Suppressor macrophage treated with lipopolysaccharide for 1 hour (primary cell): ENCODE measurements at regions not wholly inside any gene's neighbourhood (a gene's known extent, or its start where the extent isn't known, plus 50 kb on each side); places are given as distances from the start of the nearest gene placed in this dataset.
"Not testable (repeated sequence)": the region's sequence is repeated elsewhere in the genome, so short reads cannot be mapped to it uniquely, and the experiment has no call there.

Experiments used
- DNase-seq, 3 donors: peaks; one replicate each; pipeline ENCODE4 v3.0.0-alpha.2; 2020 to 2022

- DNase-seq = not testable (repeated sequence)
These were observed 96.9 kb downstream of the NPIPB11 start for GRCh38 chr16:29309601-29310000.

DNA sequence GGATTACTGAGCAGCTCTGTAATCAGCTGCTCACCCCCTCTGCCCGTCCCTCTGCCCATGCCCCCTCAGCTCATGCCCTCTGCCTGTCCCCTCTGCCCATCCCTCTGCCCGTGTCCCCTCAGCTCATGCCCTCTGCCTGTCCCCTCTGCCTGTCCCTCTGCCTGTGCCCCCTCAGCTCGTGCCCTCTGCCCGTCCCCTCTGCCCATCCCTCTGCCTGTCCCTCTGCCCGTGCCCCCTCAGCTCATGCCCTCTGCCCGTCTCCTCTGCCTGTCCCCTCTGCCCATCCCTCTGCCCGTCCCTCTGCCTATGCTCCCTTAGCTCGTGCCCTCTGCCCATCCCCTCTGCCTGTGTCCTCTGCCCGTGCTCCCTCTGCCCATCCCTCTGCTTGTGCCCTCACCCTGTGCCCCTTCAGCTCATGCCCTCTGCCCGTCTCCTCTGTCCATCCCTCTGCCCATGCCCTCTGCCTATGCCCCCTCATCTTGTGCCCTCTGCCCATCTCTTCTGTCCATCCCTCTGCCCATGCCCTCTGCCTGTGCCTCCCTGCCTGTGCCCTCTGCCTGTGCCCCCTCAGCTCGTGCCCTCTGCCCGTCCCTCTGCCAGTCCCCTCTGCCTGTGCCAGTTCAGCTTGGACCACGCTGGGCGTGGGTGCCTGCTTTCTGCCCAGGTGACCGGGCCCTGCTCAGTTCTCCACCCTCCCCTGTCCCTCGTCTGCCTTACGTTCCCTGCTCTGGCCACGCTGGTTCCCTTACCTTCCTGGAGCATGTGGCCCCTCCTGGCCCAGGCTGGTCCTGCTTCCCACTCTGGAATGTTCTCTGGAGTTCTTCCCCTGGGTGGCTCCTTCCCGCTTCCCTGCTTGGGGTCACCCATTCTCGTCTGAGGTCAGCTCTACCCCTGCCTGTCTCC is 97.6 kb downstream of the NPIPB11 start:
- no peak for DNase-seq

GRCh38 chr16:29307598-29308507 is 98.7 kb downstream of the NPIPB11 start:
- no peak for DNase-seq

- peak in 1 of 3 donors; percentile 15 for DNase-seq
These were observed 99.4 kb downstream of the NPIPB11 start for GRCh38 chr16:29306943-29307597.

GRCh38 chr16:29306201-29306600 is 100.3 kb downstream of the NPIPB11 start:
- DNase-seq = no peak

- not testable (repeated sequence) for DNase-seq
These were observed 101.5 kb downstream of the NPIPB11 start for GRCh38 chr16:29305018-29305417.

GRCh38 chr16:29304251-29304650 is 102.3 kb downstream of the NPIPB11 start:
- DNase-seq = no peak

- DNase-seq = no peak
These were observed 103.0 kb downstream of the NPIPB11 start for GRCh38 chr16:29303520-29303919.

- DNase-seq = no peak
These were observed 103.5 kb downstream of the NPIPB11 start for GRCh38 chr16:29302976-29303375.

DNA sequence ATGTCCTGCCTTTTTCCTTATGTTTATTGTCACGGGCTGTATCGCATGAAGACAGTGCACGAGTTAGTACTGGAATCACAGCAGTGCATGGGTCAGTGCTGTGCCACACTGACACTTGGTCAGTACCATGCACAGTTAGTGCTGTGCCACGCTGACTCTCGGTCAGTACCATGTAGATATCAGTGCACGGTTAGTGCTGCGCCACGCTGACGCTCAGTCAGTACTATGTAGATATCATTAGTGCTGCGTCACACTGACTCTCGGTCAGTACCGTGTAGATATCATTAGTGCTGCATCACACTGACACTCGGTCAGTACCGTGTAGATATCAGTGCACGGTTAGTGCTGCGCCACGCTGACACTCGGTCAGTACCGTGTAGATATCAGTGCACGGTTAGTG is 104.1 kb downstream of the NPIPB11 start:
- not testable (repeated sequence) for DNase-seq

DNA sequence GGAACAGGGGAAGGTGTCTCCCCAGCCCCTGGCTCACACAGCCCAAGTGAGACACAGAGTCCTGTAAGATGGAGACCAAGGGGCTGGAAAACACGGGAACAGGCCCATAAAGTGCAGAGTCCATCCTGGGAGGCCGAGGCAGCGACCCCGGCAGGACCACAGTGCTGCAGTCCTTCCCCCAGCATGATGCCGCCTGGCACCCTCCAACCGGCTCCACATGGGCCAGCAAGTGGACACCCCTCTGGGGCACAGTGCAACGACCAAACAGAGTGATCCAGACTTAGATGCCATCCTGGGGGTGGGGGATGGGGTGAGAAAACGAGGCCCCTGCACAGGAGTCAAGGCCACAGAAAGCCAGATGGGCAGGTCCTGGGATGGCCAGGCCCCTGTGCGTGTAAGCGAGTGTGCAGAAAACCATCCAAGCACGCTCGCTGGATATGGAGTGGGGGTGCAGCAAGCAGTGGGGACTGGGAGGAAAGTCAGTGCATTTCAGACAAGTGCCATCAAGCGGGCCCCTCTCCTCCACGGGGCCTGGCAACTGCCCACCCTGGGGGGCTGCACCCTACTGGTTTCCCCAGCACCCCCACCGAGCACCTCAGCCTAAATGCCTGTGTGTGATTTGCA is 104.7 kb downstream of the NPIPB11 start:
- not testable (repeated sequence) for DNase-seq

GRCh38 chr16:29300541-29301535 is 105.7 kb downstream of the NPIPB11 start:
- DNase-seq = peak in 2 of 3 donors; percentile 20 to 42

- DNase-seq = peak; percentile 54 to 66 (median 66)
These were observed 106.5 kb downstream of the NPIPB11 start for GRCh38 chr16:29300030-29300491.

DNA sequence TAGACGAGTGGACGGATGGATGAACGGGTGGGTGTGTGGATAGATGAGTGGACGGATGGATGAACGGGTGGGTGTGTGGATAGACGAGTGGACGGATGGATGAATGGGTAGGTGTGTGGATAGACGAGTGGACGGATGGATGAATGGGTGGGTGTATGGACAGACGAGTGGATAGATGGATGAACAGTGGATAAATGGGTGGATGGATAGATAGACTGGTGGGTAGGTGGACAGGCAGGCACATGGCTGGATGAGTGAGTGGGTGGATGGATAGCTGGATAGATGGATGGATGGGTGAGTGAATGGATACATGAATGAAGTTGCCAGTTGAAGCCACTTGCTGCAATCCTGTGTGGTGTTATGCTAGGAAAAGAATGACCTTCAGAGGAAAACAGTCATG is 107.5 kb downstream of the NPIPB11 start:
- DNase-seq = not testable (repeated sequence)

GRCh38 chr16:29298307-29298706 is 108.2 kb downstream of the NPIPB11 start:
- DNase-seq = not testable (repeated sequence)

- DNase-seq = not testable (repeated sequence)
These were observed 108.7 kb downstream of the NPIPB11 start for GRCh38 chr16:29297809-29298177.

DNA sequence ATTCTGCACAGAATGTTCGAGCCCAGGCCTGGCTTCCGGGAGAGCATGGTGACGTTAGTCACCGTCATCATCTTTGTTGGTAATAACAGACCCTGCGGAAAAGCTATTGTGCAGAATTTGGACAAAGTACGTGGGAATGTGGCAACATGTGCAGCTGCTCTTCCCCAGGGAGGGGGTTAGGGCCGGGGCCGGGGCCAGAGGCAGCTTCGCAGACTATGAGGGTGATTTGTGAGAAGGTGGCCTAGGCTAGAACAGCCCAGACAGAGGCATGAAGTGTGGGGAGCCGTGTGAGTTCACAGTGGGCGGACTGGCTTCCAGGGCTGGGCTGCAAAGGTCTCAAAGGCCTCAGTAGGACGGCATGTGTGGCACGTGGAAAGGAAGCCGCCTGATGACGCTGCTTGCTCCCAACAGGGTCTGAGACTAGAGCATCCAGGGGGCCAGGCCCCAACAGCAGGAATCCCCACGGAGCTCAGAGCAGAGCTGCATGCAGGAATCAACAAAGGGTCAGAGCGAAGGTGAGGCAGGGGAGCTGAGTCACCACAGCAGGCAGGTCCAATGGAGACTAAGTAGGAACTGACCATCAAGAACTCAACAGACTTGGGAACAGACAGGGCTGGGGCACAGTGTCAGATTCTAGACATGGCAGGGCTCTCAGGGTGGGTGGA is 109.2 kb downstream of the NPIPB11 start:
- not testable (repeated sequence) for DNase-seq

DNA sequence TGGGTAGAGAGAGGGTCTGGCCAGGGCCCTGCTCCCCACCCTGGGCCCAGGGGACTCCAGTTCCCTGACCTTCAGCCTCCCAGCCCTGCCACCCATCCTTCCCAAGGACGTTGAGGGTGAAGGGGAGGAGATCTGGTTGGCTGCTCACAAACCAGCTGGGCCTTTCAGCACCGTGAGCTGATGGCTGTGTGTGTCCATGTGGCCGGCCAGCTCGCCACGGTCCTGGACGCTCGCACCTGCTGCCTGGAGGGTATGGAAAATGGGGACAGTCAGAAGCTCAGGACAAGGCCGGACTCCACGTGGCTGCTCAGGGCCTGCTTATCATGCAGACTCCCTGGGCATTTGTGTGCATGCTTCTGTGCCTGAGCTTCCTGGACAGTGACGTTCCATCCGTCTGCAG is 110.3 kb downstream of the NPIPB11 start:
- not testable (repeated sequence) for DNase-seq

DNA sequence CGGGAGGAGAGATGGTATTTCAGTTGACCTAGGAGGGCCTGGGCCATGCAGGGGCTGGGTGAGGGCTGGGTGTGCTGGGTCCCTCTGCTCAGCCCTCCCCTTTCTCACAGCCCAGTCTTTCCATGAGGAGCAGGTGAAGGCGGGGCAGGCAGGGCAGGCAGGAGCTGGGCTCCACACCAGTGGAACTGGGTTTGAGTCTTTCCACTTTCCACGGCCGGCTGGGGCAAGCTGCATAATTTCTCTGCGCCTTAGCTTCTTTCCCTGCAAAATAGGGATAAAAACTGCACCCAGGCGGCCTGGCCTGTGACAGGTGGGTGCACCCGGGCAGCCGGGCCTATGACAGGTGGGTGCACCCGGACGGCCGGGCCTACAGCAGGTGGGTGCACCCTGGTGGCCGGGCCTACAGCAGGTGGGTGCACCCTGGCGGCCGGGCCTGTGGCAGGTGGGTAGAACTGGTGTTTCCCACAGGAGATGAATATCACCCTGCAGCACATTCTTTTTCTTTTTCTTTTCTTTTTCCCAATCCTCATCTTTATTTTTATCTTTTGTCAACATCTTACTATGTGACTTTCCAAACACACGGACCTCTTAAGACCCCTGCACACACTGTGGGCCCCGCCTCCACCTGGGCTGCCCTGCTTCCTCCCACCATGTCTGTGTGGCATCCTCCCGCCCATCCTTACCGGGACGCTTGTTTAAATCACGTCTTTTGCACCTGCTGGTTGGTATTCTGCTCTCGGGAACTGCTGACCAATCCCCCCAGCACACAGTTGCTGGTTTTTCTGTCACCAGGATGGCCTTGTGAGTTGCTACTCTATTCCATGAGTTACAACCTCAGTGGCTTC is 111.3 kb downstream of the NPIPB11 start:
- DNase-seq = not testable (repeated sequence)
